ENCODE measurements at regions not wholly inside any gene's neighbourhood (a gene's known extent, or its start where the extent isn't known, plus 50 kb on each side); places are given as distances from the start of the nearest gene placed in this dataset.

DNA sequence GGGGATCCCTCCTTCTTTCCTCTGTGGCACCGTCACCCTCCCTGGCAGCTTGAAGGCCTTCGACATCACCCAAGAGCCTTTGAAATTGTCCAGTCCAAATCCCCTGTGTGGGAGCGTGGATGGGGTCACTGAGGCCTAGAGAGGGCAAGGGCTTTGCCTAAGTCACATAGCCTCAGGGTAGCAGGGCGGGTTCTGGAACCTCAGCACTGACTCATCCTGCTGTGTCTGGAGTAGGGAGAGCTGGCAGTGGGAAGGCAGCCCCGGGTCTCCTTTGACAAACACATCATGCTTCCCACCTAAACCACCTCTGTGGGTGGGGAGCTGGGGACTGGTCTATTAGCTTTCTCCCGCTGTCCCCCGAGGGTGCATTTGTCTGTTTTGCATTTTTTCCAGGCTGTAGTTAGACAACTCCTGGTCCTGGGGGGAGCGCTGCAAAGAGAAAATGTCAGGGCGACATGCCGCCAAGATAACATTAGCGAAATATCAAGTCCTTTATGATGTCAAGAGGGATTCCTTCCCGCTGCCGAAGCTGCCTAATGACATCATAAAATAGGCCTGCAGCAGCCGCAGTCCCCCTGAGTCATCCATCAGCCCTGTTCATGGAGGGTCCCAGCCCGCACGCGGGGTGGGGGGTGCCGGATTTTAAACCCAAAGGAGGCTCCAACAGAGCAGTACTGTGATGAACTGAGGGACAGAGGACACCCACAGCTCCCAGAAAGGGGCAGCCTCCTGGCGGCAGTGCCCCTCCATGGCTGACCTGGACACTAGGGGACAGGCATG lies 77.0 kb upstream of the POU3F1 start:
- H3K4me3 ChIP-seq (ENCODE audit: insufficient read depth, low read length, poor library complexity, severe bottlenecking), result no peak overlapping the region
- no peak overlapping the region for H3K4me2 ChIP-seq (ENCODE audit: low read depth, low read length, poor library complexity, severe bottlenecking)
- no peaks in the 10 kb centered on the region for H3F3A ChIP-seq (ENCODE audit: insufficient read depth)
- no peaks in the 10 kb centered on the region for H3K9me2 ChIP-seq (replicated peaks; ENCODE audit: insufficient read depth, low read length)
- no peak overlapping the region for H3K27ac ChIP-seq (ENCODE audit: low read depth, low read length)
- no peaks in the 10 kb centered on the region for H4K20me1 ChIP-seq (ENCODE audit: low read depth, low read length)
- no peaks in the 10 kb centered on the region for H3K36me3 ChIP-seq (ENCODE audit: low read length)
- TF ChIP-seq CTCF (IDR thresholded peaks at IDR 0.05; ENCODE audit: insufficient read depth, low read length, poor library complexity, severe bottlenecking) (no peak), EZH2phosphoT487 (conservative IDR thresholded peaks at IDR 0.05; ENCODE audit: low read length) (no peak)
- no peak overlapping the region for H3K9ac ChIP-seq (ENCODE audit: low read length)
- H3K9me3 ChIP-seq (ENCODE audit: insufficient read depth, low read length), result no peaks in the 10 kb centered on the region
- H3K79me2 ChIP-seq (ENCODE audit: insufficient read depth, low read length), result no peaks in the 10 kb centered on the region
- no peak overlapping the region for H2AFZ ChIP-seq (ENCODE audit: low read depth, low read length, severe bottlenecking)
- H3K27me3 ChIP-seq (ENCODE audit: low read length), result no peaks in the 10 kb centered on the region

DNA sequence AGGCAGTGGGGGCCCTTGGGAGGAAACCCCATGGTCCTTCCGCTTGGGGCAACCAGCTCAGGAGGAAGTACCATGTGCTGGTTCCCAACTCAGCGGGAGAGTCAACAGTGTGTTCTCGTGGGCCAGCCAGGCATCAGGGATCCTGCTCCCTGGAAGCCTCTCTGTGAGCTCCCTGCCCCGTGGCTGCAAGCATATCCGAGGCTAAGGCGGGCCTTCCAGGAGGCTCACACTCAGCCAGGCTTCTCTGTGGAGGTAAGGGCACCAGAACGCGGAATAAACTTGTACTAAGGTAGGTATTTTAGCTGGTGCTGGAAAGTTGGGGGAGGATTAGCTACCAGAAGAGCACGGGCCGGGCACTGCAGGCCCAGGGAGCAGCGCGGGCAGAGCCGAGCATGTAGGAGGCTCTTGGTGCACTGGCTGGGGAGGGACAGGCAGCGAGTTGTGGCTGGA lies 74.7 kb upstream of the POU3F1 start:
- Histone ChIP-seq H3K36me3 (ENCODE audit: low read length) (no peaks in the 10 kb centered on the region), H3K79me2 (ENCODE audit: insufficient read depth, low read length) (no peaks in the 10 kb centered on the region), H3K4me3 (ENCODE audit: insufficient read depth, low read length, poor library complexity, severe bottlenecking) (no peak overlapping the region), H3F3A (ENCODE audit: insufficient read depth) (no peaks in the 10 kb centered on the region), H3K4me2 (ENCODE audit: low read depth, low read length, poor library complexity, severe bottlenecking) (no peak overlapping the region), H3K9ac (ENCODE audit: low read length) (no peak overlapping the region), H3K27ac (ENCODE audit: low read depth, low read length) (no peak overlapping the region), H2AFZ (ENCODE audit: low read depth, low read length, severe bottlenecking) (no peak overlapping the region), H3K9me2 (replicated peaks; ENCODE audit: insufficient read depth, low read length) (no peaks in the 10 kb centered on the region), H4K20me1 (ENCODE audit: low read depth, low read length) (no peaks in the 10 kb centered on the region), H3K27me3 (ENCODE audit: low read length) (no peaks in the 10 kb centered on the region), H3K9me3 (ENCODE audit: insufficient read depth, low read length) (no peaks in the 10 kb centered on the region)
- TF ChIP-seq EZH2phosphoT487 (conservative IDR thresholded peaks at IDR 0.05; ENCODE audit: low read length) (no peak), CTCF (IDR thresholded peaks at IDR 0.05; ENCODE audit: insufficient read depth, low read length, poor library complexity, severe bottlenecking) (no peak)

DNA sequence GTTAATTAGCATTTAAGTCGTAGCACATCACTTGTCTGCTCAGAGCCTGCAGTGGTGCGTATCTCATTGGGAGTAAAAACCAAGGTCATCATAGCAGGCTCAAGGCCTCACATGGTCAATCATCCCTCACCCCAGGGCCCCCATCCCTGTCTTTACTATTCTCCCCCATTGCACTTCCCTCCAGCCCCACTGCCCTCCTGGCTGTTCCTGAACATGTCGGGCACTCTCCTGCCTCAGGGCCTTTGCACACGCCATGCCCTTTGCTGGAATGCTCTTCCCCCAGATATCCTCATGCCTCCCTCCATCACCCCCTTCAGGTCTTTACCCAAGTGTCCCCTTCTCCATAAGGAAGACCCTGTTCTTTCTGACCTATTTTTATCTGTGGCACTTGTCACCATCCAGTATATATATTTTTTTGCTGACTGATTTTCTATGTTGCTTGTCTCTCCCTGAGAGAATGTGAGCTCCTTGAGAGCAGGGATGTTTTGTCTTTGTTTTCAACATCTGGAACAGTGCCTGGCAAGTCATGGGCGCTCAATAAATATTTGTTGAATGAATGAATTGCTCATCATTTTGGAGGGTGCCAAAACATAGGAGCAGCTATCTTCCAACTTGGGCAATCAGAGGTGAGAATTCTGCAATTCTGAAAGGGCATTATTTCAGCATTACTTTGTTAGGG lies 74.1 kb upstream of the POU3F1 start:
- Histone ChIP-seq H3K9me3 (ENCODE audit: insufficient read depth, low read length) (no peaks in the 10 kb centered on the region), H3K79me2 (ENCODE audit: insufficient read depth, low read length) (no peaks in the 10 kb centered on the region), H4K20me1 (ENCODE audit: low read depth, low read length) (no peaks in the 10 kb centered on the region), H2AFZ (ENCODE audit: low read depth, low read length, severe bottlenecking) (no peak overlapping the region), H3K27ac (ENCODE audit: low read depth, low read length) (no peak overlapping the region), H3K9me2 (replicated peaks; ENCODE audit: insufficient read depth, low read length) (no peaks in the 10 kb centered on the region), H3K9ac (ENCODE audit: low read length) (no peak overlapping the region), H3K27me3 (ENCODE audit: low read length) (no peaks in the 10 kb centered on the region), H3K36me3 (ENCODE audit: low read length) (no peaks in the 10 kb centered on the region), H3K4me3 (ENCODE audit: insufficient read depth, low read length, poor library complexity, severe bottlenecking) (no peak overlapping the region), H3K4me2 (ENCODE audit: low read depth, low read length, poor library complexity, severe bottlenecking) (no peak overlapping the region), H3F3A (ENCODE audit: insufficient read depth) (no peaks in the 10 kb centered on the region)
- TF ChIP-seq CTCF (IDR thresholded peaks at IDR 0.05; ENCODE audit: insufficient read depth, low read length, poor library complexity, severe bottlenecking) (no peak), EZH2phosphoT487 (conservative IDR thresholded peaks at IDR 0.05; ENCODE audit: low read length) (no peak)
